T-helper 2 cell treated with Interferon-gamma antibody and Interleukin-4, amounts not matched to agents 100 ng/mL and 5 ng/mL, for 36 hours (primary cell): ENCODE measurements at regions not wholly inside any gene's neighbourhood (a gene's known extent, or its start where the extent isn't known, plus 50 kb on each side); places are given as distances from the start of the nearest gene placed in this dataset.

Source experiments
- intact Hi-C: fragments of 100-400 bp; cut with micrococcal nuclease; formaldehyde crosslinking; loops from one replicate; pipeline ENCODE4 v1.15.1; 2023

DNA sequence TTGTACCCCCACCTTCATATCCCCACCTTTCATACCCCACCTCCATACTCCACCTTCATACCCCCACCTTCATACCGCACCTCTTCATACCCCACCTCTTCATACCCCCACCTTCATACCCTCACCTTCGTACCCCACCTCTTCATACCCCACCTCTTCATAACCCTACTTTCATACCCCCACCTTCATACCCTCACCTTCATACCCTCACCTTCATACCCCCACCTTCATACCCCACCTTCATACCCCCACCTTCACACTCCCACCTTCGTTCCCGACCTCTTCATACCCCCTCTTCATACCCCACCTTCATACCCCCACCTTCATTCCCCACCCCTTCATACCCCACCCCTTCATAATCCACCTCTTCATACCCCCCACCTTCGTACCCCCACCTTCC lies 92.9 kb upstream of the NAA20 start:
- intact Hi-C loops, result no loop called here

DNA sequence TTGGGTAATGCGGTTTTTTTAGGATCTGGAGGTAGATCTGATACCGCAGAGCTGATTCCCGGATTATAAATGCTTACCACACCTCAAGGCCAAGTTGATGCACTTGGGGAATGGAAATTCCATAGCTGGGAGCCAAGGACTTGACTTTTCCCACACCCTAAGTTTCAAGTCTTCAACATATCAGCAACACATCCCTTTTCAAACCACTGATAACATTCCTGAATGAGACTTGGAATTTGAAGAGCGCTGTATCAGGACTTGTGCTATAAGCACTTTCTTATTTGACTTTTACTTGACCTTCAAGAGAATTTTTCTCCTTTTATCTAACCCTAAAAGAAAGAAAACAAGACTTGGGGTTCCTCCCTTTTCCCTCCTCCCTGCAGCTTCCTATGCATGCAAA lies 90.6 kb upstream of the NAA20 start:
- intact Hi-C loops, result no loop called here

DNA sequence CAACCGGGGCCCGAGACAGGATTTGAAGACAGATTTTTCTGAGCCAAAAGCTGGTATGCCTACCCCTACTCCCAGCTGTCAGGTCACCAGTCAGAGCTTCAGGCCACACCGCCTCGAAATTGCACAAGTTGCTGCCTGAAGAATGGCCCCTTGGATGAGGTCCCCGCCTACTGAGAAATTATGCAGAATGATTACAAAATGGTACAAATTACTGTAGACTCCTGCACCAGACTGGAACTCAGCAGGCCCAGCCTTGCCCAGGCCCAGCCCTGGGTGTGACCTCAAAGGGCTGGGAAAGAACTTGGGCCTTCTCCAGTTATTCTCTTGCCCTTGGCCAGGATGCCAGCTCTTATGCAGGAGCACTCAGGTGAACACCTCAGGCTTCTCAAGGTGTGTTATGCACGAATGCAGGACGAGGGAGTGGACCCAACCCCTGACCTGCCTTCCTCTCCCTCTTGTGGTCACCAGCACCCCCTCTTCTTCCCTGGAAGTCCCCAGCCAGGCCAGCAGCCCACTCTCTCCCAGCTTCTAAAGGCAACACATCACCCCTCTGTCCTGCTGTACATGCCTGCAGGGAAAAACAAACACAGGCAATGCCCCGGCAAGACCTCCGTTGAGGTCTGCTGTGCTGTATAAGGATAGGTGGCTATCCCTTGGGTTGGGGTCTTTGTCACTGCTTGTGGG lies 88.7 kb upstream of the NAA20 start:
- intact Hi-C loops, result no loop called here

DNA sequence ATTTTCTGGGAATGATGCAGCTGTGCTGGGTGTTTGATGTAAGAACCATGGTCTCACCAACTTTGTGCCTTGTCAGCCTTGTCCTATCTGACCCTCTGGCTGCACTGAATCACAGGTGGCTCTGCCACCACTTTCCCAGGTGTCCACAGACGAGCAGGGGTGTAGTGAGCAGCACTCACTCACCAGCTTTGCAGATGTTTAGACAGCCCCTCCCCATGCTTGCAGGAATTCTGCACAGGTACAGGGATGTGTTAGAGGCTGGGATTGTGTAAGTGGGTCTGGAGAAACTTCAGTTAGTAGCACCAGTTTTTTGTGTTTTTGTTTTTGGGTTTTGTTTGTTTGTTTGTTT lies 88.2 kb upstream of the NAA20 start:
- intact Hi-C loops, result no loop called here

DNA sequence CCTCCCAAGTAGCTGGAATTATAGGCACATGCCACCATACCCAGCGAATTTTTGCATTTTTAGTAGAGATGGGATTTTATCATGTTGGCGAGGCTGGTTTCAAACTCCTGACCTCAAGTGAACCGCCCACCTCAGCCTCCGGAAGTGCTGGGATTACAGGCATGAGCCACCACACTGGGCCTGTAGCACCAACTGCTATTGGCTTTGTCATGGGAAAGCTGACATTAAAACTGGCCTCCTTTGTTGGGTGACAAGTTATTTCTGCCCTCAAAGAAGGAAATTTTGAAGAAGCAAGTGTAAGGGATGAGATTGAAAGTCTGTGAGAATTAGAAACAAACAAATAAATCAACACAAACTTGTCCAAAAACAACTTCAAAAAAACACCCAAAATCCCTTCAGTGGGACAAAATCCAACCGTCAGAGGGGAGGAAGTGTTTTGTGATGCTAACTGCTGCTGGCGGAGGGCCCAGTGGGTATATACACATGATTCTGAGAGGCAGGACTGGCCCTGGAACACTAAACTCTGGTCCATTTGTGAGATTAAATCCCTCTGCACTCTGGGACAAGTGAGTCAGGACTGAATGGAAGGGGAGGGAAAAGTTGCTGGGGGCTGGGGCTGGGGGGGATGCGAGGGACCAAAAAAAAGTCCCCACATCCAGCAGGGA lies 87.5 kb upstream of the NAA20 start:
- intact Hi-C loops, result no loop called here

DNA sequence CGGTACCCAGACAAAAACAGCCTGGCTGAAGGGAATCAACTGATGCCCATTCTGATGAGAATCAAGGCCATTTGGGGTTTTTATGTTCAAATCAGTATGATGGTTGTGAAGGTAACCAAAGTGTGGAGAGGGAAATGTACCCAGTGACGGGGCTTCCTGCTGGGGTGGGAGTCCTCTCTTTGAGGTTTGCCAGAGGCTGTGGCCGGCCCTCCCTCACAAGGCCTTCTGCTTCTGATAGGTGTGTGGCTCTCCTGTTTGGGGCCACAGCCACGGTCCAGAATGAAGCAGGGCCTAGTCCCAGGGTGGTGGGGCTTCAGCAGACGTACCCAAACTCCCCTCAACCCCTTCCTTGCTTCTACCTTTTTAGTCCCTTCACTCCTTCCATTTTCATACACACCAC lies 86.7 kb upstream of the NAA20 start:
- intact Hi-C loops, result no loop called here

DNA sequence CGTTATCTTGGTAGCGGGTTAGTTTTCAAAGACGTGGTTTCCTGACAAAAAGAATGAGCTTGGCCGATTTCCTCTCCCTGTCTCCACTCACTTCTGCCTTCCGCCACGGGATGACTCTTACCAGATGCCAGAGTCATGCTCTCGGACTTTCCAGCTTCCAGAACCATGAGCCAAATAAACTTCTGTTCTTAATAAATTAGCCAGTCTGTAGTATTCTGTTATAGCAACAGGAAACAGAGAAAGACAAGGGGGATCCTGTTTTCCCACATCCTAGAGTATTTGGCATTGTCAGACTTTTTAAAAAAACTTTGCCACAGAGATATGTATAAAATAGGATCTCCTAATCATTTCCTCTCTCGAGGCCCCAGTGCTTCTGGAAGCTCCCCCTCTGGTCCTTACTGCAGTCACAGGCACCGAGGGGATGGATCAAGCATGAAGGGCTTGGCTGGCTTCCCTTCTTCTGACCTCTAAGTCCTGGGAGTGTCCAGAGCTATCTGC lies 84.9 kb upstream of the NAA20 start:
- intact Hi-C loops, result no loop called here

DNA sequence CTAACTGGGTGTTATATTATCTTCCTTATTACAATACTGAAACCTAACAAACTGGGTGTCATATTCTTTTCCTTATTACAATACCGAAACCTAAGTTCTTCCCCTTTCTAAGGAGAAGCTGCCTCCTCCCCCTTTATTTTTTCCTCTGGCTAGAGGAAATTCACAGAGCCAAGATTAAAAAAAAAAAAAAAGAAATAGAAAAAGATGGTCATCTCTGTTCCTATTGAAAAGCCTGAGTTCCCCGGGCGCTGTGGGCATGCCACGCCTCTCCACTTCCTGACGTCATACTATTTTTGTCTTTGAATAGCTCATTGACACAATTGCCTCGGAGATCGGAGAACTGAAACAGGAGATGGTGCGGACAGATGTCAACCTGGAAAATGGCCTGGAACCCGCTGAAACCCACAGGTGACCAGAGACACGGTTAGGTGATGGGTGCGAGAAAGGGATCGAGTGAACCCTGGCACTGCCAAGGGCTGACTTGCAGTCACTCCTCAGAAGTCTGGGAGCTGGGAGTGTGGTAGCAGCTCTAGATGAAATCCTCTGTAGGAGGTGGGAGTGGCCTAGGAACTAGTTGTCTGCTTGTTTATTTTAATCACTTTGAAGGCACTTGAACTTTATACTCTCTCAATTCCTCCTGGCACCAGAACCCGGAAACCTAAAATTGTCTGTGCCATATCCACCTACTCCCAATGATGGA lies 82.2 kb upstream of the NAA20 start:
- intact Hi-C loops, result no loop called here

DNA sequence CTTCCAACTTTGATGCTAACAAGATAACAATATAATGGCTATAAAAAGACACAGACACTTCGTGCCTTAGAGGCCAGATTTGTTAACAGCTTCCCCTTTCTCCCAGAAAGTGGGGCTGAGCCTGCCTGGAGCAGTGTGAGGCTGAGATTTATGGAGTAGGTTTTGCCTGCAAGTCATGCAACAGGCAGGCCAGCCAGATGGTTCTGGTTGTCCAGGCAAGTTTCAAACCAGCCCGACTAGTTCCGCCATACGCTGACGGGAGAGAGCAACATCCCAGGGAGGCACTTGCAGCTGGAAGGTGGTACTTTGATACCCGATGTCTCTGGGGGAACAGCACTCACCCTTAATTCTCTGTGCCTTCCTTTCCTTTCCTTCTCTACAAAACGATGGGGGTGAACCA lies 81.3 kb upstream of the NAA20 start:
- intact Hi-C loops, result no loop called here

DNA sequence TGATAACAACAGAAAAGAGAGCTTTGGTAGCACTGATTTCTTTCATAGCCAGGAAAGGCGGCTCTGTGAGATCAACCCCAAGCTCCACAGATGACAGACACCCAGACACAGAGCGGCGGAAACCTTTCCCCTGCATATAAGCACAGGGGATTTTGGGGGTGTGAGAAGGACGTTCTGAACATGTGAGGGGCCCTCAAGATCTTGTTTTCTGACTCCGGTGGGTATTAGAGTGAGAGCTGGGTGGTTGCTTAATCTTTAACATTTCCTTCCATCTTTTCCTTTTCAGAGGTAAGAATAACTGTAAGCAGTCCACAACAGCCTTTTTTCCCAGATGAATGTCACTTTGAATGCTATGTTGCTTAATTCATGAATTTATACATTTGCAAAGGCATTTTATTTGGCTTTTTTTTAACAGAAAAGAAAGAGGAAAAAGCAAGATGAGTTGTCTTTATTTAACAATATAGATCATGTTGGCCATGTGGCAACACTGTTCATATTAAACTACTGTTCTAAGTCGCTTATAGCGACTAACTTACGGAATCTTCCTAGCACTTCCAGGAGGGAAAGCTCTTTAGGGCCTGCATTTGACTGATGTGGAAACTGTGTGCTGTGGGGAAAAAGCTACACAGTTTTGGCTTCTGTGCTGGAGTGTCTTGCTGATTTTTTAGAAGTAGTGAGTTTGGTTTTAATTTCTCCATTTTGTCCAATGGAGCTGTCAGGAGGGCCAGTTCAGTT lies 80.5 kb upstream of the NAA20 start:
- intact Hi-C loops, result no loop called here

DNA sequence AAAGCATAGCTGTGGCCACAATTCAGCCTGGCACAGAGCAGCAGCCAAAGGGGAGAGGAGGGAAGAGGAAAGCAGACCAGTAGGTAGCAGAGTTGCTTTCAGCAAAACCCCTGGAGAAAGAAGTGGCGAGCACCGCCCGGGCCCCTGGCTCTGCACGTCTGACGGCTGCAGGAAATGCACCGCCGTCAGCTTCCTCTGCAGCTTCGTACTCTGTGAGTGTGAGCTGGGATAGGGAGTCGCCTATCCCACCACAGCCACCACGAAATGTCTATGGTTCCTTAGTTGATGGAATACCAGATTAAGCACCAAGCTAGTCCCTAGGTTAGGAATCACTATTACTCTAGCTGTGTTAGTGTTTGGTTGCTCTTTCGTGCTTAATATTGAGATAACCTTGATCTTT lies 79.9 kb upstream of the NAA20 start:
- intact Hi-C loops, result no loop called here

DNA sequence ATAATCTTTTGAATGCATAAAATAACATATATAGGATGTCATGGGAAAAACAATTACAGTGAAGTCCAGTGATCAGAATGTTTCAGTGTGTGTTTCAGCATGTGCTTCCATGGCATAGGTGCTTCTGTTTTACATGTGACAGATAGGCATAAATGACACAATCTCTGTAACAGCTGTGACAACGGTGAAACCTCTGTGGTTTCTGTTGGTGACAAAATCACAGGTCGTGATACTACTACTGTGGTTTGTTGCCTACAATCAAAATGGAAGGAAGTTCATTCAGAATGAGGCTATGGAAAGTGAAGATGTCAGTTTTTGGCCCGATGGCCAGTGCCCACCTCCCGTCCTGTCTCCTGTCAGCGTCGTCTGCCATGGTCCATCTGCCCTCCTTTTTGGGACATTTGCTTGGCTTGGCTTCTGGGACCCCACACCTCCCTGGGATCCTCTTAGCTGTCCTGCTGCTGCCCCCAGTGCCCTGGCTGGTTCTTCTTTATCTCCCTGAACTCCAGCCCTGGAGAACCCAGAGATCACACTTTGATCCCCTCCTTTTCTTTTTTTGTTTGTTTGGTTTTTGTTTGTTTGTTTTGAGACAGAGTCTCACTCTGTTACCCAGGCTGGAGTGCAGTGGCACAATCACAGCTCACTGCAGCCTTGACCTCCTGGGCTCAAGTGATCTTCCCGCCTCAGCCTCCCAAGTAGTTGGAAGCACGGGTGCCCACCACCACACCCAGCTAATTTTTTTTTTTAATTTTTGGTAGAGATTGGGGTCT lies 79.3 kb upstream of the NAA20 start:
- intact Hi-C loops, result no loop called here

DNA sequence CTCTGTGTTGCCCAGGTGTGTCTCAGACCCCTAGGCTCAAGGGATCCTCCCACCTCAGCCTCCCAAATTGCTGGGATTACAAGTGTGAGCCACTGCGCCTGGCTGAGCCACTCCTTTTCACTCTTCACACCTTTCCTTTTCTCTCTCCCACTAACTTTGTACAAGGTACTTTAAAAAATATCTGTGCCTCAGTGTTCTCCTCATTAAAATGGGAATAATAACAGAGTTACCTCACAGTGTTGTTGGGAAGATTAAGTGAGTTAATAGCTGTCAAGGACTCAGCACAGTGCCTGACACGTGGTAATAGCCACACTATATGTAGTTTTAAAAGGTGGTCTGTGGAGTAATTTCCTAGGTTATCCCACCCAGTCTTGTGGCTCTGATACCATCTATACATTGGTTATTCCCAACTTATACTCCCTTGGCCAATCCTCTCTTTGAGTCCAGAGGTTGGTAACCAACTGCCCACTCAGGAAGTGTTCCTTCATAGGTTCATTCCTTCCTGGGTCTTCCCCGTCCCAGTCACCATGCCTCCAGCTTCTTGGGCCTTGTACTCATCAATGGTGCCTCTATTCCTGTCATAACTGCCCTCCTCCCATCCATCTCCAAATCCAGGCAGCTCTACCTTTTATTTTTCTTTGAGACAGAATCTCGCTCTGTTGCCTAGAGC lies 78.6 kb upstream of the NAA20 start:
- intact Hi-C loops, result no loop called here

DNA sequence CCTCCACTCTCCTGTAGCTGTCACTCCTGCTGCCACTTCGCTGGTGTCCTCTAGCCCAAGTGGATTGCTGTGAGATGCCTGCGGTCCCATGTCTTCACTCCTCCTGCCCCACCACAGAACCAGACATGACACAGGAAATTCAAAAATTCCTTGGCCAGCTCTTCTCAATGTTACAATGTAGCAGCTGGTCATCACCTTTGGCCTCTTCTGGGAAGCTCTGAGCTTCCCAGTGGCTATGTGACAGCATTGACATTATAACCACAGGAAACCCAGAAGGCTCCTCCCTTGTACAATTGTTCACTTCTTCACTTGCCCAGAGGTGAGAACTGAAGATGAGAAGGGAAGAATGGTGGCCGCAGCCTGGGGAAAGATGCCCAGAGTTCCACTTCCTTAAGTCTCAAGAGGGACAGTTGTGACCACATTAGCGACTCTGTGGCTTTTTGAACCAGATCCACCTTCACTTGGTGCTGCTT lies 76.1 kb upstream of the NAA20 start:
- intact Hi-C loops, result no loop called here

DNA sequence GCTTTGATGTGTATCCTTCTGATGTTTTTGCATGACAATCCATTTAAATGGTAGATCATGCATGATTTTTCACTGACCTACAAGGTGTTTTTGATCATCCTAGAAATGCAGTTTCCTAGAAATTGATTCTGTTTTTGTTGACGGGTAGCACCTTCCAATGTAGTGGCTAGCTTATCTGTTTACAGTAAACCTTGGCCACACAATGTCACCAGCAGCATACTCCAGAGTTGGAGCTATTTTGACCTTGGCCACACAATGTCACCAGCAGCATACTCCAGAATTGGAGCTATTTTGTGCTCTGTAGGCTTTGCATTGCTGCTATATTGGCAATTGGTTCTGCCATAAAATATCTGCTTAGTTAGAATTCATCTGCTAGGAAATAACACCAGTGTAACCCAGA lies 74.6 kb upstream of the NAA20 start:
- intact Hi-C loops, result no loop called here

DNA sequence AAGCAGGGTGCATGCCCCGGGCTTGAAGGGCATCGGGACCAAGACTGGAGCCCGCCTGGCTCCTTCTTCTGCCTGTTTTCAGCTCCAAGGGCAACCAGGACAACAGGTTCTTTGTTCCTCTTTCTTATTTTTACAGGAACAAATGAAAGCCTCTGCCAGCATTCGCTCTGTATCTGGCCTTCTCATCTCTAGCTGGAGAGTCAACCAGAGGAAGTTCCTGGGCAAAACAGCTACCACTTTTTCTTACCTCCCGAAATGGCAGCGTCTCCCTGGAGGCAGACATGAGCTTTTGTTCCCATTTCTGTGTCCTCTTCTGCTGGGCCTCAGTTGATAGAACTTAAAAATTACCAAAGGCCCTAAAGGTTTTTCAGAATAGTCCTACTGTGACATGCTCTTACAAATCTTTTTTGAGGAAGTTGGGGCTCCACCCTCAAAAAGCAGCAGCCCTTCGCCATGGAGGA lies 74.1 kb upstream of the NAA20 start:
- intact Hi-C loops, result no loop called here

DNA sequence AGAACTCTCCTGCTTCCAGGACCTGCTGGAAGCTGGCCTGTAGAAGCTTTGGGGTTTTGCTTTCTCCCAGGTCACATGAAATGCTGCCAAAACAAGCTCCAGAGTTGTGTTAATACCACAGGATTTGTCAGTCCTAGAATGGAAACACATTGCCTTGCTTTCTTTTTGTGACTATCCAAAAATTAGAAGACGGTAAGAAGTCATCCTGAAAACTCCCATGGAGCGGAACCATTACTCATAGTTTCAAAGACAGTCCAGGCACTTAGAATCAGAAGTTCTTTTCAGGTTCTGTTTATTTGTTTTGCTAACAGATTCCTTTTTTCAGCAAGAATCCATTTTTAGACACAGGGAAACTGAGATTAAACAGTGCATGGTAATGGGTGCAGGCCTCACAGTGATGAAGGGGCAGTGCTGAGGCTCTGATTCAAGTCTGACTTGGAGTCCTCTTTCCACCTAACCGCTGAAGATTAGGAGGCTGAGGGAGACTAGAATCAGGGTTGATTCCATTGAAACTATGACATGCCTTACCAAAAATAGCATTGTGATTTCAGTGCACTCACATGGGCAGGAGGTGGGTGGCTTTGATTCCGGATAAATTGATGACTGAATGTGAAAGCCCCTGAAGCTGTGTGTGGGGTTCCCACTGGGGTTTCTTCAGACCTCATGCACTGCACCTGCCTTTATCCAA lies 72.2 kb upstream of the NAA20 start:
- intact Hi-C loops, result no loop called here

DNA sequence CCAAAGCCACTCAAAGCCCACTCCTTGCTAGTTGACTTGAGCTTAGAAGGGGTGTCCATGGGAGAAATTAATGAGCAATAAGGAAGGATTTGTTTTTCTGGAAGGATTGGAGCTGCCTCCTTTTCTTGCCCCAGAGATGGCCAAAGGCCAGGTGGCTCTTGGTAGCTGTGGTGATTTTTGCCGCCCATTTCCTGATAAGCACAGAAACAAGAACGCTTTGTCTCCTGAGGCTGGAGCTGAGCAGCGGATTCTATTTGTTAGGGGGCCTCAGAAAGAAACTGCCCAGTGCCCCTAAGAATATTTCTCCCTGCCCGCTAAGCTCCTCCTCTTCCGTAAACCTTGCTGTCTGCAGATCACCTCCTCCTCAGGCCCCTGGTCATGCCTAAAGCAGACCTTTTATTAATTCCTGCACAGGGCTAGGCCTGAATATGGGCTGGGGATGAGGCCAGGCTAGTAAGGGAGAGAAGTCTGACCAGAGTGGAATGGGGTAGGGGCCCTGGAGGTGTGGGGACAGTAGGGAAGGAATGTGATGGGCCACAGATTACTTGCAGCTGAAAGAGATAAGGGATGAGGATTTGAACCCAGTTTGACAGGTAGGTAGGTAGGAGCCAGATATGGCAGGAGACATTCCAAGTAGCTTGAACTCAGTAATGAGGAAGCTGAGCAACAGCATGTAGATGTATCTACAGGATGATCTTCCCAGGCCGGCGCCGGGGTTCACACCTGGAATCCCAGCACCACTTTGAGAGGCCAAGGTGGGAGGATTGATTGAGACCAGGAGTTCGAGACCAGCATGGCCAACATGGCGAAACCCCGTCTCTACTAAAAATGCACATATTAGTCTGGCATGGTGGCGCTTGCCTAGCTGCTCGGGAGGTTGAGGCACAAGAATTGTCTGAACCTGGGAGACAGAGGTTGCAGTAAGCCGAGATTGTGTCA lies 71.2 kb upstream of the NAA20 start:
- intact Hi-C loops, result no loop called here
